PC-3 (cell line): ENCODE measurements at regions not wholly inside any gene's neighbourhood (a gene's known extent, or its start where the extent isn't known, plus 50 kb on each side); places are given as distances from the start of the nearest gene placed in this dataset.
A peak's percentile ranks its signal among the peaks of the same experiment; 100 is the strongest.

Source experiments
- EZH2 ChIP-seq: fragments of 300-600 bp; sonication (generic); IDR thresholded peaks from one replicate; pipeline ENCODE4 v1.6.1; 2017; ENCODE audit warnings: antibody characterized with exemption, mild to moderate bottlenecking, low read length; ENCODE audit not compliant: unreplicated experiment
- TF ChIP-seq, protein P1 (sequence below): fragments of 300-600 bp; sonication (generic); conservative IDR thresholded peaks from 2 replicates; pipeline ENCODE4 v1.5.1; 2017; ENCODE audit warnings: antibody characterized with exemption, low read depth, mild to moderate bottlenecking, low read length

DNA sequence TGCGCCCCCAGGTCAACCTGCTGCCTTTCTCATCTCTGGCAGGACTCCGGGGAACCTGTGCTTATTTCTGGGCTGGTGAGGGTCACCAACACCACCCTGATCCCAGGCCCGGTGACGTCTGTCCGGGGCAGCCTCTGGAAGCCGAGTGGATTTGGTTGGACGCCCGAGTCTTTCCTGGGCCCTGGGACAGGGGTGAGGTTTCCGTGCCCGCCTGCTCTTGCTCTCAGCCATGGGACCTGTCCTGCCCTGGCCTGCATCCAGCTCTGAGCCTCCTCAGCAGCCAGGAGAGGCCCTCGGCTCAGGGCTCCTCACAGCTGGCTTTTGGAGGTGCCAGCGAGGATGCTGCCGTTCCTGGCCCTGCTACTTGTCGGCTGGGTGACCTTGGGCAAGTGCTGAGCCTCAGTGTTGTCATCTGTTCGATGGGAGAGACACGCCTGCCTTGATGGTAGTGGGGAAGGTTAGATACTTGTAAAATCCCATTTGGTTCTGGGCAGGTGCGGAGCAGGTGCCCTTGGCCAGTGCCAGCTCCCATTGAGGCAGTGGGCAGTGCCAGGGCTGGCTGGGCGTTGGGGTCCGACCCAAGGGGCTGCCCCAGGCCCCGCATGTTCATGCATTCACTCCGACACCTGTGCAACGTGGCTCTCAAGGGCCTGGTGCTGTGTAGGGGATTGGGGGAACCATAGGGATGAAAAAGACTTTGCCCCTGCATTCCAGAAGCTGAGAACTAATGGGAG lies 58.9 kb upstream of the THY1 start:
- TF ChIP-seq, protein P1, sequence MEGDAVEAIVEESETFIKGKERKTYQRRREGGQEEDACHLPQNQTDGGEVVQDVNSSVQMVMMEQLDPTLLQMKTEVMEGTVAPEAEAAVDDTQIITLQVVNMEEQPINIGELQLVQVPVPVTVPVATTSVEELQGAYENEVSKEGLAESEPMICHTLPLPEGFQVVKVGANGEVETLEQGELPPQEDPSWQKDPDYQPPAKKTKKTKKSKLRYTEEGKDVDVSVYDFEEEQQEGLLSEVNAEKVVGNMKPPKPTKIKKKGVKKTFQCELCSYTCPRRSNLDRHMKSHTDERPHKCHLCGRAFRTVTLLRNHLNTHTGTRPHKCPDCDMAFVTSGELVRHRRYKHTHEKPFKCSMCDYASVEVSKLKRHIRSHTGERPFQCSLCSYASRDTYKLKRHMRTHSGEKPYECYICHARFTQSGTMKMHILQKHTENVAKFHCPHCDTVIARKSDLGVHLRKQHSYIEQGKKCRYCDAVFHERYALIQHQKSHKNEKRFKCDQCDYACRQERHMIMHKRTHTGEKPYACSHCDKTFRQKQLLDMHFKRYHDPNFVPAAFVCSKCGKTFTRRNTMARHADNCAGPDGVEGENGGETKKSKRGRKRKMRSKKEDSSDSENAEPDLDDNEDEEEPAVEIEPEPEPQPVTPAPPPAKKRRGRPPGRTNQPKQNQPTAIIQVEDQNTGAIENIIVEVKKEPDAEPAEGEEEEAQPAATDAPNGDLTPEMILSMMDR: peak; percentile 35; the same call in 1 of the 2 replicates
- TF ChIP-seq EZH2: no peak
